ENCODE measurements at regions not wholly inside any gene's neighbourhood (a gene's known extent, or its start where the extent isn't known, plus 50 kb on each side); places are given as distances from the start of the nearest gene placed in this dataset.

GRCh38 chr5:81883371-81883770 is 88.5 kb upstream of the ATG10 start:
- TF ChIP-seq CTCF (conservative IDR thresholded peaks at IDR 0.05; ENCODE audit: low read length) = no peak
- TF ChIP-seq EZH2phosphoT487 (IDR thresholded peaks at IDR 0.05; ENCODE audit: borderline replicate concordance, low read depth, low read length) = no peak
